Activated T-cell treated with anti-CD3 and anti-CD28 coated beads, Interleukin-2, amount 50 U/mL, for 72 hours (primary cell): ENCODE measurements at regions not wholly inside any gene's neighbourhood (a gene's known extent, or its start where the extent isn't known, plus 50 kb on each side); places are given as distances from the start of the nearest gene placed in this dataset.
"Not testable (repeated sequence)": the region's sequence is repeated elsewhere in the genome, so short reads cannot be mapped to it uniquely, and the experiment has no call there.

Source experiments
- ATAC-seq, 2 donors: fragments of 150-1000 bp; cut with Tn5 transposase; replicated peaks in 1 of 2; 2 replicates each; pipeline ENCODE4 v1.10.0; 2021; ENCODE audit warnings: moderate library complexity in 2 of 2, mild to moderate bottlenecking in 1 of 2
- DNase-seq, 2 donors: peaks; one replicate each; pipeline ENCODE4 v3.0.0; 2021 to 2022; ENCODE audit warnings: mixed read lengths in 1 of 2
- H3K27ac Mint-ChIP-seq: one replicate; pipeline ENCODE4 v1.8.0; 2022; ENCODE audit warnings: mild to moderate bottlenecking, moderate library complexity, mixed read lengths
- H3K27me3 Mint-ChIP-seq: one replicate; pipeline ENCODE4 v1.8.0; 2022; ENCODE audit warnings: low read depth, mixed read lengths
- H3K36me3 Mint-ChIP-seq, 2 donors: one replicate each; pipeline ENCODE4 v1.8.0; 2022; ENCODE audit warnings: mixed read lengths in 2 of 2, mild to moderate bottlenecking in 1 of 2; ENCODE audit not compliant: insufficient read depth in 2 of 2
- H3K4me1 Mint-ChIP-seq: one replicate; pipeline ENCODE4 v1.8.0; 2022; ENCODE audit warnings: low read depth, mixed read lengths
- H3K4me3 Mint-ChIP-seq, 2 donors: one replicate each; pipeline ENCODE4 v1.8.0; 2022; ENCODE audit warnings: mild to moderate bottlenecking in 2 of 2, mixed read lengths in 2 of 2, moderate library complexity in 2 of 2
- H3K9me3 Mint-ChIP-seq, 2 donors: one replicate each; pipeline ENCODE4 v1.8.0; 2022; ENCODE audit warnings: mixed read lengths in 2 of 2

DNA sequence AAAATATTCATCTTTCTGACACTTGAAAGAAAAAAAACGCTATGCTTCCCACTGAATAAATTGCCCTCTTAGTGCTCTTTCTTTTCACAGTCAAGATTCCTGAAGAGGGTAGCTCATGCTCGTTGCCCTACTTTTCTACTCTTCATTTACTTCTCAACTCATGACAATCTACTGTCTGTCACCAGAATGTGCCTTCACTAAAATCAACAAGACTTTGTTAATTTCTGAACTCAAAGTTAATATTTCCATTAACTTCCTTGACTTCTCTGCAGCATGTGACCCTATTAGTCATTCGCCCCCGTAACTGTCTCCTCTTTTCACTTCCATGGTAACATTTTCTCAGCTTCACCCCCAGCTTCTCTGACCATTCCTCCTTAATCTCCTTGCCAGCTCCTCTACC, 98.9 kb upstream of the MAPRE2 start:
- Mint-ChIP-seq H3K4me1 (no peaks in the 10 kb centered on the region), H3K27me3 (peaks cover 11% of the 10 kb centered on the region), H3K9me3 (no peaks in the 10 kb centered on the region), H3K27ac (no peak overlapping the region), H3K36me3 (no peaks in the 10 kb centered on the region), H3K4me3 (no peak overlapping the region)
- ATAC-seq (no peak), DNase-seq (no peak)

DNA sequence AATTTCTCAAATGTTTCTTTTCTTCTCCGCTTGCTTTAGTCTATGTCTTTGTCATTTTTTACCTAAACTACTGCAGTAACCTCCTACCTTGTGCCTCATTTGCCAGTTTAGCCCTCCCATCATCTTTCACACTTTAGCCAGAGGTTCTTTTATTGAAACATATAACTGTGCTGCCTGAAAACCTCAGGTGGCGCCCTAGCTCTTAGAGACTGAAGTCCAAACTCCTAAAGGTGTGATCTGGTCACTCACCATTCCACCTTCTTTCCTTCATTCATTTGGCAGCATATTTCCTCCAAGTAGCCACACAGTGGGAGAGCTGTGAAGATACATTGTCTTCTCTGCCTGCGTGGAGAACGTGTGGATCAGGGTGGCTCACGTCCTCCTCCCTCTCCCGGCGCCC, 98.2 kb upstream of the MAPRE2 start:
- Mint-ChIP-seq H3K27ac (no peak overlapping the region), H3K27me3 (peaks cover 6% of the 10 kb centered on the region), H3K4me1 (no peaks in the 10 kb centered on the region), H3K4me3 (no peak overlapping the region), H3K9me3 (no peaks in the 10 kb centered on the region), H3K36me3 (no peaks in the 10 kb centered on the region)
- ATAC-seq, result no peak
- no peak for DNase-seq

DNA sequence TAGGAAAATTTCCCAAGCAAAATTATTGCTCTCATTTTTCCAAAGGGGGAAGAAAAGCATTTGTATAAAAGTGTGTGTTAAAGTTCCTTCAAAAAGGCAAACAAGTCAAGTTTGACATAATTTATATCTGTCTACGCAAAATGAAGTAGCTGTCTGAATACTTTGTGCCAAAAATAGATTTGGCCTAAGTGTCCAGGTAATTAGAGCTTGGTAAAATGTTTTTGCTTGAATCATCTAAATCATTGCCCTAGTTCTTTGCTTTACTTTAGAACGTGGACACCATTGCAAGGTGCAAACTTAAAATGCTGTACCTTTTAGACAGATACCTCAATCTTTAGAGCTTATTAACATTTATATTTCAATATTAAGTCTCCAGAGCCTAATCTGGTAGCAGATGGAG, 97.6 kb upstream of the MAPRE2 start:
- no peaks in the 10 kb centered on the region for H3K9me3 Mint-ChIP-seq
- H3K4me3 Mint-ChIP-seq, result no peak overlapping the region
- DNase-seq, result no peak
- no peak overlapping the region for H3K27ac Mint-ChIP-seq
- no peaks in the 10 kb centered on the region for H3K4me1 Mint-ChIP-seq
- ATAC-seq, result no peak
- H3K27me3 Mint-ChIP-seq, result peaks cover 6% of the 10 kb centered on the region
- no peaks in the 10 kb centered on the region for H3K36me3 Mint-ChIP-seq

DNA sequence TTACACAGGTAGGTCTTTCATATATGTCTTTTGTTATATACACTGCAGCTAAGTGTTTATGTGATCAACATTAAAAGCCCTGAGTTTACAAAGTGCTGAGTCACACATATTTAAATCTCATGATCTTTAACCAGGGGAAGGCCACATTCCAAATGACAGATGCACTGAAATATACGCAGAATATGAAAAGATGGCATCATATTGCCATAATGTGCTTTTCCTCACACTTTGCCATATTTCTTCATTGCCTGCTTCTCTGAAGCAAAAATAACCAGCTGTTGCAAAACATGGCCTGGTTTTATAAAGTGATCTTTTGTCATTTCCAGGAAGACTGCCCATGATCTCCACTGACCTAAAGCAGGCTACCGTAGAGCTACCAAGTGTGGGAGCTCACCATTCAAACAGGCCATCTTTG, 93.5 kb upstream of the MAPRE2 start:
- no peaks in the 10 kb centered on the region for H3K27me3 Mint-ChIP-seq
- DNase-seq (no peak), ATAC-seq (no peak)
- no peaks in the 10 kb centered on the region for H3K4me1 Mint-ChIP-seq
- H3K9me3 Mint-ChIP-seq, result no peaks in the 10 kb centered on the region
- H3K27ac Mint-ChIP-seq, result no peak overlapping the region
- H3K36me3 Mint-ChIP-seq, result no peaks in the 10 kb centered on the region
- H3K4me3 Mint-ChIP-seq, result no peak overlapping the region

DNA sequence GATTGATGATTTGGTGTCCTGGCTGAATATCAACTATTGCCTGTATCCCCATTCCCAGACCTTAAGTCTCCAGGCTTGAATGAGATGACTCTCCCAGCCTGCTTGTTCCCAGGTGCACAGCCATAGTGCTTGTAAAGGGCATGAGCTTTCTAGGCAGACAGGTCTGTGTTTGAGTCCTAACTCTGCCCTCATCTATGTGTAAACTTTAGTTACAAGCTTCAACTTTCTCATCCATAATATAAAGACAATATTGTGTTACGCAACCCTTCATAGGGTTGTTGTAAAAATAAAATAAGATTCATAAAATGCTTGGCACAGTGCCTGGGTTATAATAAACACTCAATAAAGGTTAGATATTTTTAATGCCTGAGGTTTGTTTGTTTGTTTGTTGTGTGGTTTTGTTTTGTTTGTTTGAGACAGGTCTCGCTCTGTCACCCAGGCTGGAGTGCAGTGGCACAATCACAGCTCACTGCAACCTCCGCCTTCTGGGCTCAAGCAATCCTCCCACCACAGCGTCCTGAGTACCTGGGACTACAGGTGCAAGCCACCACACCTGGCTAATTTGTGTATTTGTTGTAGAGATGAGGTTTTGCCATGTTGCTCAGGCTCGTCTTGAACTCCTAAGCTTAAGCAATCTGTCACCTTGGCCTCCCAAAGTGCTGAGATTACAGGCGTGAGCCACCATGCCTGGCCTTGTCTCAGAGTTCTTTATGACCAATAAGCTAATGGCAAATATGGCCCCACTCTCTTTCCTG, 89.4 kb upstream of the MAPRE2 start:
- Mint-ChIP-seq H3K27ac (no peak overlapping the region), H3K4me1 (no peaks in the 10 kb centered on the region), H3K36me3 (peaks cover 0 to 3% of the 10 kb centered on the region in 2 donors), H3K27me3 (peaks cover 6% of the 10 kb centered on the region), H3K9me3 (peaks cover 2 to 3% of the 10 kb centered on the region in 2 donors), H3K4me3 (no peak overlapping the region)
- no peak for DNase-seq
- no peak for ATAC-seq

DNA sequence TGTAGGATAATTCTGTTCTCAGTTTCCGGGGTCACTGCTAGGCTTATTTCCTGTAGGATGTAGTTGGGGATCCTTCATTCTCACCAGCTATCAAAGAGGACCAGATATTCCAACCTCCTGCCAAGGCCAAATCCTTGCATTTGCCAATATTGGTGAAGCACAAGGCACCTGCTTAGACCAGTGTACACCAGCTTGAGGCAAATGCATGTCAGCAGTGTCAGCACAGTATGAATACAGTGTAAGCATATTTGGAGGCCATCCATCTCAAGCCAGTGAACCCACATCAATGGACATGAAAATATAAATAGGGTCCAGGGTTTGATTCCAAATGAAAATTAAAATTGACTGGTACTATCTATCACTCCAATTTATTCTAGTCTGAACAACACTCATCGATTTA, 88.0 kb upstream of the MAPRE2 start:
- DNase-seq (no peak), ATAC-seq (no peak)
- Mint-ChIP-seq H3K36me3 (peaks cover 0 to 3% of the 10 kb centered on the region in 2 donors), H3K9me3 (peaks cover 2 to 3% of the 10 kb centered on the region in 2 donors), H3K4me3 (no peak overlapping the region), H3K27me3 (peaks cover 16% of the 10 kb centered on the region), H3K4me1 (no peaks in the 10 kb centered on the region), H3K27ac (no peak overlapping the region)

DNA sequence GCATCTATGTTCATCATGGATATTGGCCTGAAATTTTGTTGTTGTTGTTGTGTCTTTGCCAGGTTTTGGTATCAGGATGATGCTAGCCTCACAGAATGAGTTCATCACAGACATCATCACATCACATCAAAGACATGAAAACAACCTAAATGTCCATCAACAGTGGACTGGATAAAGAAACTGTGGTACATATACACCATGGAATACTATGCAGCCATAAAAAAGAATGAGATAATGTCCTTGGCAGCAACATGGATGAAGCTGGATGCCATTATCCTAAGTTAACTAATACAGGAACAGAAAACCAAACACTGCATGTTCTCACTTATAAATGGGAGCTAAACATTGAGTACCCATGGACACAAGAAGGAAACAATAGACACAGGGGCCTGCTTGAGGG, 85.7 kb upstream of the MAPRE2 start:
- not testable (repeated sequence) for ATAC-seq, H3K4me1 Mint-ChIP-seq, H3K9me3 Mint-ChIP-seq, H3K27ac Mint-ChIP-seq, H3K4me3 Mint-ChIP-seq, H3K36me3 Mint-ChIP-seq, DNase-seq
- peaks cover 19% of the 10 kb centered on the region for H3K27me3 Mint-ChIP-seq

DNA sequence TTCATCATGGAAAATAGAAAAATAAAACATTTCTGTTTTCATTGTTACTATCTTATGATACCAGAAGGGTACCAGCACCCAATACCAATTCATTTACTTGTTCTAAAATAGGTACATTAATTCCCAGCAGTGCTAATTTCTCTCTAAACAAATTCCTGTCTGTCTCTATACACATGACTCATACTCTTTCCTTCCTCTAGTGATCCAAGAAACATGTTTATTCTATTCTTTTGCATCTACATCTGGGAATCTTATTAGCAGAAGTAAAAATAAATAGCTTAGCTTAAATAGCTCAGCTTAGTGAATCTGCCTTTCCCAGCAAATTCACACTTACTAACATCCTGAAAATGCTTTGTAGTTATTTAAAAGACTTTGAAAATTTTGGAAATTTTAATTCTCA, 84.5 kb upstream of the MAPRE2 start:
- no peak for ATAC-seq
- no peaks in the 10 kb centered on the region for H3K4me1 Mint-ChIP-seq
- peaks cover 2 to 3% of the 10 kb centered on the region in 2 donors for H3K9me3 Mint-ChIP-seq
- H3K27me3 Mint-ChIP-seq, result peaks cover 19% of the 10 kb centered on the region
- DNase-seq, result no peak
- H3K27ac Mint-ChIP-seq, result no peak overlapping the region
- H3K36me3 Mint-ChIP-seq, result peaks cover 0 to 3% of the 10 kb centered on the region in 2 donors
- no peak overlapping the region for H3K4me3 Mint-ChIP-seq

DNA sequence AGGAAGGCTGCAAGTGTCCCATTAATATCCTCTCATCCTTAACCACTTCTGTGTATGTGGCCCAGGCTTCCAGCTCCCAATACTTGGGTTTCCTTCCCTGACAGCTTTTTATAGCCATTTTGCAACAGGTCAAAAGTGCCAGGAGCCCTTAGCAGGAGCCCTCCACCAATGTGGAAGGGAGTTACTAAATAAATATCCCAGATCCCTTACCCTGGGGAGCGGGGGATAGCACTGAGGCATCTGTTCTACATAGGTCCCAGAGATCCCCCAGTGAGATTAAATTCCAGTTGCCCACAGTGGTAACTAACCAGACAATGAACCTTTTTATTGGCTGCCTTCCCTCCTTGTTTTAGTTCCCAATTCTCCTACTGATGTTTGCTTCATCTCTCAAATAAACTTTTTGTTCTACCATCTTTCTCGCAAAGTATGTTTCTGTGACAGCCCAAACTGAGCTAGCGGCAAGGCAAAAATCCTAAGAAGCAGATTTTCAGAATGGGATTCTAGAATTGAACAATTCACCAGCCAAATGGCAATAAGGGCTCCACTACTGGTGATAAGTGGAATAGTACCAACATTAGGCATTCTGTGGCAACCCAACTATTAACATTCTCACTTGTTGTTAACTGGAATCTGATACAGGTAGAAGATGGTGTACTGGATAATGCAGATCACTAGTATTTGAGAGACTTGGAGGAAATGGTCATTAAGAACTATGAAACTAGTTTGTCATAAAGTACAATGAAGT, 83.9 kb upstream of the MAPRE2 start:
- H3K27ac Mint-ChIP-seq, result no peak overlapping the region
- no peak for DNase-seq
- H3K36me3 Mint-ChIP-seq, result peaks cover 0 to 3% of the 10 kb centered on the region in 2 donors
- ATAC-seq, result no peak
- H3K4me1 Mint-ChIP-seq, result no peaks in the 10 kb centered on the region
- H3K4me3 Mint-ChIP-seq, result no peak overlapping the region
- peaks cover 19% of the 10 kb centered on the region for H3K27me3 Mint-ChIP-seq
- H3K9me3 Mint-ChIP-seq, result peaks cover 2 to 3% of the 10 kb centered on the region in 2 donors

DNA sequence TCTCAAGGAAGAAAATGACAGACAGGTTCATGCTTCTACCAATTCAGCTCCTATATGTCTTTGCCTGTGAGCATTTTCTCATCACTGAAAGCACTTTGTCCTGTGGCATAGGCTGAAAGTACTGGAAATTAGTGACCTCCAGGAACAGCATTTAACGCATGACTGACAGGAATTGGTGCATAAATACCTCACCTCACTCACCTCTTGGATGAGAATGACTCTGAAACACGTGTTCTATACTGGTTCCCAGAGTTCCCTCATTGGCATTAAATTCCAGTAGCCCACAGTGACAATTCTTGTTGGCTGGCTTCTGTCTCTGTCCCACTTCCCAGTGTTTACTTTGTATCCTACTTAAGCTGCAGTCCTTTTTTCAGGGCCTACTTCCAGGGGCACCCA, 83.4 kb upstream of the MAPRE2 start:
- no peaks in the 10 kb centered on the region for H3K4me1 Mint-ChIP-seq
- H3K27me3 Mint-ChIP-seq, result peaks cover 19% of the 10 kb centered on the region
- ATAC-seq (no peak), DNase-seq (no peak)
- peaks cover 0 to 3% of the 10 kb centered on the region in 2 donors for H3K36me3 Mint-ChIP-seq
- H3K4me3 Mint-ChIP-seq, result no peak overlapping the region
- H3K9me3 Mint-ChIP-seq, result peaks cover 2 to 3% of the 10 kb centered on the region in 2 donors
- no peak overlapping the region for H3K27ac Mint-ChIP-seq

DNA sequence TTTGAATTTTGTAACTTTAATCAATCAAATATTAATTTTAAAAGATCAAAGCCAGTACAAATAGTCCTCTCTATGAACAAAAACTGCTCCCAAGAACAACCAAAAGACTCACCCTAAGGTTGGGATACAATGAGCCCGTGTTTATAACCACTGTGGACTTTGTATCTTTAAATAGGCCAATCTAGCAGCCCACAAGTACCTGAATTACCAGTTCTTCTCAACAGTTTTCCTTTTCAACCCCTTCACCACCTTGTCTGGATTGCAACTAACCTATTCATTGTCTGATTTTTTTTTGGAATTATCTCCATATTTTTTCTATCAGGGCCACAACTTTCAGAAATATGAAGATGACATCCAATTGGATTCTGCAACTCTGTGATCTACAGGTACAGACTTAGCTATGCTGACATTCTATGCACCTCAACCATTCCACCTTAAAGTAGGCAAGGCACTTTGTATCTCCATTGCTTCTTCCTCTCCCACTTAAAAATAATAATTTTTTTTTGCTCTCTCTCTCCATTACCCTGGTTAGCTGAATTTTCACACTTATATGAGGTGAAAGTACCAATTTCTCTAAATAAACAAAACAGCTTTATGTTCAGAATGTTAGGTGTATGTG, 81.9 kb upstream of the MAPRE2 start:
- peaks cover 0 to 3% of the 10 kb centered on the region in 2 donors for H3K36me3 Mint-ChIP-seq
- ATAC-seq (no peak), DNase-seq (no peak)
- H3K4me3 Mint-ChIP-seq, result no peak overlapping the region
- peaks cover 19% of the 10 kb centered on the region for H3K27me3 Mint-ChIP-seq
- peaks cover 2 to 3% of the 10 kb centered on the region in 2 donors for H3K9me3 Mint-ChIP-seq
- H3K4me1 Mint-ChIP-seq, result no peaks in the 10 kb centered on the region
- no peak overlapping the region for H3K27ac Mint-ChIP-seq

DNA sequence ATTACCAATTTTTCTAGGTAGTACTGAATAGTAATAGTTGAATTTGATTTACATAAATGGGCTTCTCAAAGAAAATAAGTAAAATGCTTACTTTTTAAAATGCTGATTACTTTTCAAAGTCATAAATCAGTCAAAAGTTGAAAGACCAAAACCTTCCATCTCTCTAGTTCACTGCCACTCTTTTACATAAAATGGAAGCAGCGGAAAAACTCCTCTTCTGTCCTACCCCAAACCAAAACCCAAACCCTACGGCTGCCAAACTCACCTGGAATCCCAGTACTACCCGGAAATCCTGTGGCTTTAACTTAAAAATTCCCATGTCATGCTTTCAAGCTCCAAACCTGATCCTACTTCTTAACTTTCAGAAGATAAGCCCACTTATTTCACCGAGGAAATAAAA, 81.2 kb upstream of the MAPRE2 start:
- peaks cover 0 to 3% of the 10 kb centered on the region in 2 donors for H3K36me3 Mint-ChIP-seq
- no peak overlapping the region for H3K27ac Mint-ChIP-seq
- H3K27me3 Mint-ChIP-seq, result peaks cover 21% of the 10 kb centered on the region
- no peak for ATAC-seq
- no peaks in the 10 kb centered on the region for H3K4me1 Mint-ChIP-seq
- peaks cover 2 to 3% of the 10 kb centered on the region in 2 donors for H3K9me3 Mint-ChIP-seq
- no peak for DNase-seq
- H3K4me3 Mint-ChIP-seq, result no peak overlapping the region

DNA sequence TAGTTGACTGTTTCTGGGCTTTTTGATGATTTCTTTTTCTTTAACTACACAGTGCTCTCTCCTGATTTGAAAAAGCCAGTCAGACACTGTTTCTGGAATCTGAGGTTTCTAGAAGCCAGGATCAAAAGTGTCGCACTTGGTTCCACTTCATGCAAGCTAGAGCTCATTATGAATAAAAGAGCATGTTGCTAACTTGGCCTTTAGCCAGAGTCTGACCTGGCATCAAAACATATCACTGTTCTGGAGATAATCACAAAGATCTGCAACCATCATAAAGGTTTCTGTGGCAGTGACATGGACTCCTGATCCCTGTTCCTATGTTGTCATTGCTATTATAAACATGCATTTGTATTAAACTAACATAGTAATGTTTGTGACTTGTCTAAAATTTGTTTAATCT, 76.1 kb upstream of the MAPRE2 start:
- ATAC-seq (no peak), DNase-seq (no peak)
- H3K36me3 Mint-ChIP-seq, result no peaks in the 10 kb centered on the region
- H3K27me3 Mint-ChIP-seq, result peaks cover 4% of the 10 kb centered on the region
- no peaks in the 10 kb centered on the region for H3K4me1 Mint-ChIP-seq
- H3K27ac Mint-ChIP-seq, result no peak overlapping the region
- H3K9me3 Mint-ChIP-seq, result no peaks in the 10 kb centered on the region
- no peak overlapping the region for H3K4me3 Mint-ChIP-seq
